ENCODE measurements at regions not wholly inside any gene's neighbourhood (a gene's known extent, or its start where the extent isn't known, plus 50 kb on each side); places are given as distances from the start of the nearest gene placed in this dataset.

- no TSS peak for BruUV-seq (replicated peaks)
- POLR2A ChIA-PET (ENCODE audit: low non-redundant PET) = no interaction called here
- Histone ChIP-seq H3K27ac (ENCODE audit: low read depth, low read length, poor library complexity, severe bottlenecking) (no peak overlapping the region), H3K4me1 (ENCODE audit: insufficient read depth, low read length, poor library complexity, severe bottlenecking) (no peaks in the 10 kb centered on the region), H3K27me3 (replicated peaks; ENCODE audit: insufficient read depth, low read depth, low read length, poor library complexity) (no peaks in the 10 kb centered on the region), H3K4me3 (ENCODE audit: low read depth, low read length, poor library complexity, severe bottlenecking) (no peak overlapping the region), H3K9me3 (ENCODE audit: low read depth, low read length, poor library complexity, severe bottlenecking) (no peaks in the 10 kb centered on the region), H3K36me3 (ENCODE audit: insufficient read depth, low read length, poor library complexity, severe bottlenecking) (no peaks in the 10 kb centered on the region)
- no peak for TF ChIP-seq CTCF (conservative IDR thresholded peaks at IDR 0.05; ENCODE audit: low read depth, low read length)
- no peak for TF ChIP-seq EZH2 (IDR thresholded peaks at IDR 0.05; ENCODE audit: borderline replicate concordance, low read depth, low read length, poor library complexity, severe bottlenecking)
- intact Hi-C loops (cut with micrococcal nuclease; ENCODE audit: unreplicated experiment) = loop anchor here (10.0 kb wide), 1 partner anchor 61 kb away; no protein-coding TSS in a partner anchor
- no peak for DNase-seq (ENCODE audit: low spot score)
- CTCF ChIA-PET = no interaction called here
These were observed 99.0 kb upstream of the ADGRL4 start for GRCh38 chr1:79105500-79105899.

GRCh38 chr1:79104617-79105016, 98.1 kb upstream of the ADGRL4 start:
- no TSS peak for BruUV-seq (replicated peaks)
- Histone ChIP-seq H3K36me3 (ENCODE audit: insufficient read depth, low read length, poor library complexity, severe bottlenecking) (no peaks in the 10 kb centered on the region), H3K27ac (ENCODE audit: low read depth, low read length, poor library complexity, severe bottlenecking) (no peak overlapping the region), H3K4me3 (ENCODE audit: low read depth, low read length, poor library complexity, severe bottlenecking) (no peak overlapping the region), H3K27me3 (replicated peaks; ENCODE audit: insufficient read depth, low read depth, low read length, poor library complexity) (no peaks in the 10 kb centered on the region), H3K4me1 (ENCODE audit: insufficient read depth, low read length, poor library complexity, severe bottlenecking) (no peaks in the 10 kb centered on the region), H3K9me3 (ENCODE audit: low read depth, low read length, poor library complexity, severe bottlenecking) (no peaks in the 10 kb centered on the region)
- TF ChIP-seq EZH2 (IDR thresholded peaks at IDR 0.05; ENCODE audit: borderline replicate concordance, low read depth, low read length, poor library complexity, severe bottlenecking) = no peak
- no peak for TF ChIP-seq CTCF (conservative IDR thresholded peaks at IDR 0.05; ENCODE audit: low read depth, low read length)
- CTCF ChIA-PET = no interaction called here
- no peak for DNase-seq (ENCODE audit: low spot score)
- intact Hi-C loops (cut with micrococcal nuclease; ENCODE audit: unreplicated experiment) = loop anchor here (10.0 kb wide), 1 partner anchor 60 kb away; no protein-coding TSS in a partner anchor
- POLR2A ChIA-PET (ENCODE audit: low non-redundant PET) = no interaction called here

- Histone ChIP-seq H3K27me3 (replicated peaks; ENCODE audit: insufficient read depth, low read depth, low read length, poor library complexity) (no peaks in the 10 kb centered on the region), H3K36me3 (ENCODE audit: insufficient read depth, low read length, poor library complexity, severe bottlenecking) (no peaks in the 10 kb centered on the region), H3K4me3 (ENCODE audit: low read depth, low read length, poor library complexity, severe bottlenecking) (no peak overlapping the region), H3K4me1 (ENCODE audit: insufficient read depth, low read length, poor library complexity, severe bottlenecking) (no peaks in the 10 kb centered on the region), H3K9me3 (ENCODE audit: low read depth, low read length, poor library complexity, severe bottlenecking) (no peaks in the 10 kb centered on the region), H3K27ac (ENCODE audit: low read depth, low read length, poor library complexity, severe bottlenecking) (no peak overlapping the region)
- no TSS peak for BruUV-seq (replicated peaks)
- ChIA-PET CTCF (no interaction called here), POLR2A (ENCODE audit: low non-redundant PET) (no interaction called here)
- intact Hi-C loops (cut with micrococcal nuclease; ENCODE audit: unreplicated experiment) = loop anchor here (10.0 kb wide), 1 partner anchor 56 kb away; no protein-coding TSS in a partner anchor
- DNase-seq (ENCODE audit: low spot score) = peak; percentile 20
- TF ChIP-seq CTCF (conservative IDR thresholded peaks at IDR 0.05; ENCODE audit: low read depth, low read length) (no peak), EZH2 (IDR thresholded peaks at IDR 0.05; ENCODE audit: borderline replicate concordance, low read depth, low read length, poor library complexity, severe bottlenecking) (no peak)
These were observed 93.9 kb upstream of the ADGRL4 start for GRCh38 chr1:79100385-79100784.

Measured in A673 (cell line).